OCI-LY3 (cell line): ENCODE measurements at regions not wholly inside any gene's neighbourhood (a gene's known extent, or its start where the extent isn't known, plus 50 kb on each side); places are given as distances from the start of the nearest gene placed in this dataset.
"Not testable (repeated sequence)": the region's sequence is repeated elsewhere in the genome, so short reads cannot be mapped to it uniquely, and the experiment has no call there.

Source experiments
- H2AFZ ChIP-seq: fragments of 200-600, 300-600 bp; shearing (Covaris generic); 2 replicates; pipeline ENCODE4 v1.6.0; 2014; ENCODE audit warnings: antibody characterized with exemption, low read depth, low read length
- H3K27ac ChIP-seq: fragments of 200-600, 300-600 bp; sonication (generic); 2 replicates; pipeline ENCODE4 v1.5.1; 2014; ENCODE audit warnings: mild to moderate bottlenecking, low read length, moderate library complexity, mixed read lengths
- H3K27me3 ChIP-seq: fragments of 200-600, 300-600 bp; sonication (generic); 2 replicates; pipeline ENCODE4 v1.6.1; 2014; ENCODE audit warnings: low read depth, low read length, mixed read lengths
- H3K36me3 ChIP-seq: fragments of 200-600, 300-600 bp; sonication (generic); replicated peaks from 2 replicates; pipeline ENCODE3; 2014; ENCODE audit warnings: low read depth, low read length, mixed read lengths
- H3K4me1 ChIP-seq: fragments of 300-600, 200-600 bp; sonication (generic); 2 replicates; pipeline ENCODE4 v1.6.1; 2014; ENCODE audit warnings: low read length, mixed read lengths
- H3K4me2 ChIP-seq: fragments of 200-600, 300-600 bp; sonication (generic); 2 replicates; pipeline ENCODE4 v1.6.1; 2014; ENCODE audit warnings: low read length, mixed read lengths
- H3K4me3 ChIP-seq: fragments of 300-600, 200-600 bp; sonication (generic); 2 replicates; pipeline ENCODE4 v1.5.1; 2014; ENCODE audit warnings: antibody characterized with exemption, mild to moderate bottlenecking, low read length, moderate library complexity
- H3K79me2 ChIP-seq: fragments of 300-600, 200-600 bp; shearing (Covaris generic); 2 replicates; pipeline ENCODE4 v1.6.1; 2014; ENCODE audit warnings: mild to moderate bottlenecking, low read length, mixed read lengths
- H3K9ac ChIP-seq: fragments of 300-600, 200-600 bp; shearing (Covaris generic); 2 replicates; pipeline ENCODE4 v1.6.0; 2014; ENCODE audit warnings: mild to moderate bottlenecking, low read length, moderate library complexity
- H3K9me3 ChIP-seq: fragments of 200-600, 300-600 bp; shearing (Covaris generic); 2 replicates; pipeline ENCODE4 v1.6.1; 2014; ENCODE audit warnings: low read length, mixed read lengths; ENCODE audit not compliant: insufficient read depth
- H4K20me1 ChIP-seq: fragments of 200-600, 300-600 bp; sonication (generic); 2 replicates; pipeline ENCODE4 v1.6.1; 2016; ENCODE audit warnings: low read length, mixed read lengths; ENCODE audit not compliant: insufficient read depth
- EZH2phosphoT487 ChIP-seq: fragments of 200-600 bp; shearing (Covaris generic); IDR thresholded peaks from 2 replicates; pipeline ENCODE4 v1.6.1; 2018; ENCODE audit warnings: antibody characterized with exemption, mixed run types, low read depth
- TF ChIP-seq, protein P1 (sequence below): fragments of 200-600, 300-600 bp; sonication (generic); IDR thresholded peaks from 2 replicates; pipeline ENCODE4 v1.5.1; 2014; ENCODE audit warnings: antibody characterized with exemption, low read length, low read depth

DNA sequence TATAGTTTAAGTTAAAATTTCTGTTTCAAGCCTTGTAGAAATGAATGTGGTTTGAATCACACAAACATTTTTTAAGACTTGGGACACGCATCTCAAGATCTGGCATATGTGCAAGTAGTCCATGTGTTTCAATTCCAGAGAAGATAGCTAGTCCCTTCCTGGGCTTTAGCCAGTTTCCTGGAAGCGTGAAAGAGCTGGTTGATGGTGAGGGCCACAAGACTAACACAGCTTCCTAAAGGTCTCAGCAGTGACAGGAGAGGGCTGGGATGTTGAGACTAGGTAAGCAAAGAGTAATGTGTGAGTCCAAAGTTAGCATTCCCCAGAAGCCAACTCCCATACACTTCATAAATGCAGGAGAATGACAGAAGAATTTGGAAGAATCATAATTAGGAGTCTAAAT lies 111.9 kb upstream of the MAP2 start:
- Histone ChIP-seq H3K9me3 (no peaks in the 10 kb centered on the region), H3K4me2 (no peak overlapping the region), H2AFZ (no peak overlapping the region), H3K4me1 (no peaks in the 10 kb centered on the region), H3K27me3 (peaks cover 3% of the 10 kb centered on the region; the same call in 1 of the 2 replicates), H3K36me3 (no peaks in the 10 kb centered on the region), H3K9ac (no peak overlapping the region), H3K27ac (no peak overlapping the region), H3K79me2 (no peaks in the 10 kb centered on the region), H4K20me1 (no peaks in the 10 kb centered on the region), H3K4me3 (no peak overlapping the region)
- TF ChIP-seq, protein P1, sequence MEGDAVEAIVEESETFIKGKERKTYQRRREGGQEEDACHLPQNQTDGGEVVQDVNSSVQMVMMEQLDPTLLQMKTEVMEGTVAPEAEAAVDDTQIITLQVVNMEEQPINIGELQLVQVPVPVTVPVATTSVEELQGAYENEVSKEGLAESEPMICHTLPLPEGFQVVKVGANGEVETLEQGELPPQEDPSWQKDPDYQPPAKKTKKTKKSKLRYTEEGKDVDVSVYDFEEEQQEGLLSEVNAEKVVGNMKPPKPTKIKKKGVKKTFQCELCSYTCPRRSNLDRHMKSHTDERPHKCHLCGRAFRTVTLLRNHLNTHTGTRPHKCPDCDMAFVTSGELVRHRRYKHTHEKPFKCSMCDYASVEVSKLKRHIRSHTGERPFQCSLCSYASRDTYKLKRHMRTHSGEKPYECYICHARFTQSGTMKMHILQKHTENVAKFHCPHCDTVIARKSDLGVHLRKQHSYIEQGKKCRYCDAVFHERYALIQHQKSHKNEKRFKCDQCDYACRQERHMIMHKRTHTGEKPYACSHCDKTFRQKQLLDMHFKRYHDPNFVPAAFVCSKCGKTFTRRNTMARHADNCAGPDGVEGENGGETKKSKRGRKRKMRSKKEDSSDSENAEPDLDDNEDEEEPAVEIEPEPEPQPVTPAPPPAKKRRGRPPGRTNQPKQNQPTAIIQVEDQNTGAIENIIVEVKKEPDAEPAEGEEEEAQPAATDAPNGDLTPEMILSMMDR, result no peak
- no peak for TF ChIP-seq EZH2phosphoT487

DNA sequence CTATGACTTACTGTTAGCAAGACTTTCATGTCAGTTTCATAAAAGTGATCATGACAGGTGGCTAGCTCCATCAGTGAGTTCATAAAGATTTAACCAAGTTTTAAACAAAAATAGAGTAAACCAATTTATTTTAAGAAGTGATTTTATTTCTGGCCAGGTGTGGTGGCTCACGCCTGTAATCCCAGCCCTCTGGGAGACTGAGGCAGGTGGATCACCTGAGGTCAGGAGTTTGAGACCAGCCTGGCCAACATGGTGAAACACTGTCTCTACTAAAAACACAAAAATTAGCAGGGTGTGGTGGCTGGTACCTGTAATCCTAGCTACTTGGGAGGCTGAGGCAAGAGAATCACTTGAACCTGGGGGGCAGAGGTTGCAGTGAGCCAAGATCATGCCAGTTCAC lies 111.4 kb upstream of the MAP2 start:
- not testable (repeated sequence) for H3K4me2 ChIP-seq, H3K27me3 ChIP-seq, H3K79me2 ChIP-seq, H3K36me3 ChIP-seq, H4K20me1 ChIP-seq, H3K9me3 ChIP-seq, H3K27ac ChIP-seq, H3K9ac ChIP-seq, H3K4me1 ChIP-seq, H3K4me3 ChIP-seq, H2AFZ ChIP-seq

DNA sequence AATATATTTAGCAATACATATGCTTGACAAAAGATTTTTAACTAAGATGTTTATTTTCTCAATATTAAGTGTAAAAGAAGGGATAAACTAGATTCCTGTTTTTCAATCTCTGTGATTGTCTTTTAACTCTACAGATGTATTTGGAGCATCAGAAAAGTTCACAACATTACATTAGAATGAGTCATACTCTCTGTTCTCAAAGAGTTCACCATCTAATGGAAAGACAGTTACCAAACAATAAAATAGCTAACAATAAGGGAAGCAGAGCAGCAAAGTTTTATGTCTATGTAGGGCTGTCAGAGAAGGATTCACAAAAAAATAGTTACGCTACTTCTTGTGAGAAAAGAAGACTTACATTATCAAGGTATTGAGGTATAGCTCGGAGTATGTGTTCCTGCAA lies 109.2 kb upstream of the MAP2 start:
- peaks cover 3% of the 10 kb centered on the region; the same call in 1 of the 2 replicates for H3K27me3 ChIP-seq

DNA sequence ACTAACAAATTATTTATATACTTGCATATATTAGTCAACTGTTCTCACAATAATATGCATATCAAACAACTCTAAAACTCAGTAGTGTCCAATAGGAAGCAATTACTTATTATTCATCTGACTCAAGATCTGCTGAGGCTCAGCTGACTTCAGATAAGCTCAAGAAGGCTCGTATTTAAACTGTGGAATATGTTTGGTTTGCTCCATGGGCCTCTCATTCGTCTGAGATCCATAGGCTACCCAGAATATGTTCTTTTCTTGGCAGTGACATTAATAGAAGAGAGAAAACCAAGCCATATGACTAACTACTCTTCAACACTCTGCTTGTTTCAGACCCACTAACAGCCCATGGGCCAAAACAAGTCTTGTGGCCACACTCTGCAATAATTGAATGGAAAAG lies 107.7 kb upstream of the MAP2 start:
- H3K9ac ChIP-seq, result no peak overlapping the region
- H3K9me3 ChIP-seq, result no peaks in the 10 kb centered on the region
- TF ChIP-seq, protein P1, result no peak
- no peak for TF ChIP-seq EZH2phosphoT487
- H3K4me1 ChIP-seq, result no peaks in the 10 kb centered on the region
- H3K4me3 ChIP-seq, result no peak overlapping the region
- H3K79me2 ChIP-seq, result no peaks in the 10 kb centered on the region
- no peak overlapping the region for H3K4me2 ChIP-seq
- no peaks in the 10 kb centered on the region for H4K20me1 ChIP-seq
- H3K36me3 ChIP-seq, result no peaks in the 10 kb centered on the region
- peaks cover 3% of the 10 kb centered on the region; the same call in 1 of the 2 replicates for H3K27me3 ChIP-seq
- no peak overlapping the region for H3K27ac ChIP-seq
- H2AFZ ChIP-seq, result no peak overlapping the region

More for the DNA sequence above, 109.2 kb upstream of the MAP2 start:
- Histone ChIP-seq H3K27ac (no peak overlapping the region), H3K79me2 (no peaks in the 10 kb centered on the region), H3K9ac (no peak overlapping the region), H3K4me3 (no peak overlapping the region), H2AFZ (no peak overlapping the region), H3K9me3 (no peaks in the 10 kb centered on the region), H3K4me2 (no peak overlapping the region), H3K4me1 (no peaks in the 10 kb centered on the region), H3K36me3 (no peaks in the 10 kb centered on the region), H4K20me1 (no peaks in the 10 kb centered on the region)
- no peak for TF ChIP-seq EZH2phosphoT487
- TF ChIP-seq, protein P1, result no peak

DNA sequence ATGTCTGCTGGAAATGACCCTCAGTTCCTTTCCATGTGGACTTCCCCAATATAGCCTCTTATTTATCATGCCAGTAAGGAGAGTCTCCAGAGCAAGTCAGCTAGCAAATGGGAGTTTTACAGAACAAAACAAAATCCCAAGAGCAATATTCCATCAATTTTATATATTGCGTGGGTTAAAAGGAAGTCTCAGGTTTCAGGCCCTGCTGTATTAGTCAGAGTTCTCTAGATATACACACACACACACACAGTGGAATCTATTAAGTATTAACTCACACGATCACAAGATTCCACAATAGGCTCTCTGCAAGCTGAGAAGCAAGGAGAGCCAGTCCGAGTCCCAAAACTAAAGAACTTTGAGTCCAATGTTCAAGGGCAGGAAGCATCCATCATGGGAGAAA lies 102.8 kb upstream of the MAP2 start:
- no peak overlapping the region for H3K4me2 ChIP-seq

More for the DNA sequence above, 102.8 kb upstream of the MAP2 start:
- Histone ChIP-seq H3K4me3 (no peak overlapping the region), H3K9me3 (no peaks in the 10 kb centered on the region), H4K20me1 (no peaks in the 10 kb centered on the region), H3K27me3 (no peaks in the 10 kb centered on the region), H2AFZ (no peak overlapping the region), H3K4me1 (peaks cover 15% of the 10 kb centered on the region), H3K9ac (no peak overlapping the region), H3K27ac (no peak overlapping the region), H3K79me2 (no peaks in the 10 kb centered on the region), H3K36me3 (no peaks in the 10 kb centered on the region)
- TF ChIP-seq, protein P1, result no peak
- TF ChIP-seq EZH2phosphoT487, result no peak
